Breast epithelium (tissue), 4 donors: ENCODE measurements at regions not wholly inside any gene's neighbourhood (a gene's known extent, or its start where the extent isn't known, plus 50 kb on each side); places are given as distances from the start of the nearest gene placed in this dataset.

Source experiments
- DNase-seq, 2 donors: peaks; one replicate each; pipeline ENCODE4 v3.0.0-alpha.2; 2019; ENCODE audit warnings: low spot score in 2 of 2
- H3K27ac ChIP-seq, 2 donors: fragments of 200-600 bp; sonication (generic) in 1 of 2; one replicate each; pipeline ENCODE4 v1.5.1; 2016 to 2019; ENCODE audit warnings: mild to moderate bottlenecking in 1 of 2
- H3K27me3 ChIP-seq, 2 donors: fragments of 200-600 bp; sonication (generic) in 1 of 2; one replicate each; pipeline versions ENCODE4 v1.5.1 to v1.6.0; 2017 to 2019; ENCODE audit warnings: control low read depth in 1 of 2, mild to moderate bottlenecking in 1 of 2
- H3K36me3 ChIP-seq: fragments of 200-600 bp; one replicate; pipeline ENCODE4 v1.5.1; 2019
- H3K4me1 ChIP-seq, 2 donors: fragments of 200-600 bp; sonication (generic); one replicate each; pipeline ENCODE4 v1.5.1; 2016 to 2019; ENCODE audit warnings: control low read depth in 1 of 2
- H3K4me3 ChIP-seq, 3 donors: fragments of 200-600 bp; sonication (generic); 1 replicate in 2 of 3; 2 replicates in 1 of 3; pipeline ENCODE4 v1.5.1; 2016 to 2019; ENCODE audit warnings: mild to moderate bottlenecking in 3 of 3, moderate library complexity in 2 of 3
- H3K9me3 ChIP-seq, 2 donors: fragments of 200-600 bp; sonication (generic) in 1 of 2; one replicate each; pipeline ENCODE4 v1.5.1; 2016 to 2019; ENCODE audit warnings: control low read depth in 1 of 2
- CTCF ChIP-seq, 3 donors: fragments of 450-650 bp; IDR thresholded peaks; one replicate each; pipeline ENCODE4 v1.5.1; 2016 to 2017; ENCODE audit warnings: antibody characterized with exemption in 3 of 3, mild to moderate bottlenecking in 3 of 3, moderate library complexity in 3 of 3
- POLR2A ChIP-seq: fragments of 450-650 bp; IDR thresholded peaks from one replicate; pipeline ENCODE4 v1.6.1; 2016; ENCODE audit warnings: antibody characterized with exemption, mild to moderate bottlenecking, moderate library complexity
- POLR2AphosphoS5 ChIP-seq, 3 donors: sonication (generic); formaldehyde crosslinking; IDR thresholded peaks; one replicate each; pipeline ENCODE4 v1.6.1; 2017; ENCODE audit warnings: antibody characterized with exemption in 3 of 3
- intact Hi-C: fragments of 100-400 bp; cut with DNase I; formaldehyde crosslinking; loops from one replicate; pipeline ENCODE4 v1.15.1; 2023; ENCODE audit warnings: low total_unique reads

- no peak for DNase-seq
- Histone ChIP-seq H3K4me1 (no peaks in the 10 kb centered on the region), H3K27me3 (no peaks in the 10 kb centered on the region), H3K36me3 (no peaks in the 10 kb centered on the region), H3K4me3 (no peak overlapping the region), H3K9me3 (no peaks in the 10 kb centered on the region), H3K27ac (no peak overlapping the region)
- intact Hi-C loops, result no loop called here
- TF ChIP-seq POLR2A (no peak), CTCF (IDR thresholded peaks at IDR 0.05) (no peak), POLR2AphosphoS5 (IDR thresholded peaks at IDR 0.05) (no peak)
Observed at GRCh38 chr17:72397687-72398086, 276.9 kb downstream of the SOX9 start.

GRCh38 chr17:72399023-72399607 is 278.3 kb downstream of the SOX9 start:
- DNase-seq, result no peak
- H3K27ac ChIP-seq, result no peak overlapping the region
- H3K9me3 ChIP-seq, result no peaks in the 10 kb centered on the region
- TF ChIP-seq POLR2AphosphoS5 (IDR thresholded peaks at IDR 0.05) (no peak), POLR2A (no peak), CTCF (IDR thresholded peaks at IDR 0.05) (no peak)
- no peaks in the 10 kb centered on the region for H3K36me3 ChIP-seq
- H3K27me3 ChIP-seq, result no peaks in the 10 kb centered on the region
- no peak overlapping the region for H3K4me3 ChIP-seq
- intact Hi-C loops, result no loop called here
- no peaks in the 10 kb centered on the region for H3K4me1 ChIP-seq

GRCh38 chr17:72399608-72400487 is 279.0 kb downstream of the SOX9 start:
- no peaks in the 10 kb centered on the region for H3K27me3 ChIP-seq
- H3K4me1 ChIP-seq, result no peaks in the 10 kb centered on the region
- no peak overlapping the region for H3K4me3 ChIP-seq
- no peak for TF ChIP-seq POLR2AphosphoS5 (IDR thresholded peaks at IDR 0.05)
- no peak for TF ChIP-seq POLR2A
- no peak for TF ChIP-seq CTCF (IDR thresholded peaks at IDR 0.05)
- no peaks in the 10 kb centered on the region for H3K36me3 ChIP-seq
- peak overlapping the region; percentile 3 to 22 for H3K27ac ChIP-seq
- H3K9me3 ChIP-seq, result no peaks in the 10 kb centered on the region
- DNase-seq, result no peak
- intact Hi-C loops, result no loop called here

GRCh38 chr17:72400488-72400827 is 279.6 kb downstream of the SOX9 start:
- no peaks in the 10 kb centered on the region for H3K27me3 ChIP-seq
- H3K4me3 ChIP-seq, result no peak overlapping the region
- DNase-seq, result no peak
- H3K36me3 ChIP-seq, result no peaks in the 10 kb centered on the region
- H3K27ac ChIP-seq, result no peak overlapping the region
- no peaks in the 10 kb centered on the region for H3K9me3 ChIP-seq
- no peak for TF ChIP-seq POLR2A
- TF ChIP-seq POLR2AphosphoS5 (IDR thresholded peaks at IDR 0.05), result no peak
- no peak for TF ChIP-seq CTCF (IDR thresholded peaks at IDR 0.05)
- intact Hi-C loops, result no loop called here
- H3K4me1 ChIP-seq, result no peaks in the 10 kb centered on the region

GRCh38 chr17:72400863-72401262 is 280.0 kb downstream of the SOX9 start:
- DNase-seq, result no peak
- no peak overlapping the region for H3K27ac ChIP-seq
- no peaks in the 10 kb centered on the region for H3K27me3 ChIP-seq
- H3K9me3 ChIP-seq, result no peaks in the 10 kb centered on the region
- H3K4me1 ChIP-seq, result no peaks in the 10 kb centered on the region
- no peaks in the 10 kb centered on the region for H3K36me3 ChIP-seq
- H3K4me3 ChIP-seq, result no peak overlapping the region
- intact Hi-C loops, result no loop called here
- TF ChIP-seq POLR2AphosphoS5 (IDR thresholded peaks at IDR 0.05) (no peak), CTCF (IDR thresholded peaks at IDR 0.05) (no peak), POLR2A (no peak)
